H9 (cell line): ENCODE measurements at regions not wholly inside any gene's neighbourhood (a gene's known extent, or its start where the extent isn't known, plus 50 kb on each side); places are given as distances from the start of the nearest gene placed in this dataset.

Experiments
- DNase-seq: peaks from one replicate; pipeline ENCODE4 v3.0.0-alpha.2; 2017
- H2AFZ ChIP-seq: one replicate; pipeline ENCODE4 v1.6.1; 2013; ENCODE audit warnings: mild to moderate bottlenecking, low read length, control low read depth, moderate library complexity
- H2AK5ac ChIP-seq: 2 replicates; pipeline ENCODE4 v1.6.1; 2013; ENCODE audit warnings: low read length, control low read depth, mixed read lengths; ENCODE audit not compliant: insufficient read length
- H2BK120ac ChIP-seq: one replicate; pipeline ENCODE4 v1.6.1; 2013; ENCODE audit warnings: low read depth, mild to moderate bottlenecking, low read length, control low read depth, inconsistent platforms; ENCODE audit not compliant: poor library complexity, severe bottlenecking
- H2BK12ac ChIP-seq: 2 replicates; pipeline ENCODE4 v1.6.1; 2013; ENCODE audit warnings: low read length, control low read depth, mixed read lengths, low read depth; ENCODE audit not compliant: insufficient read length
- H2BK15ac ChIP-seq: 2 replicates; pipeline ENCODE4 v1.6.1; 2013; ENCODE audit warnings: low read depth, low read length, control low read depth
- H2BK20ac ChIP-seq: one replicate; pipeline ENCODE4 v1.6.1; 2013; ENCODE audit warnings: low read depth, mild to moderate bottlenecking, low read length, control low read depth, inconsistent platforms; ENCODE audit not compliant: poor library complexity, severe bottlenecking
- H2BK5ac ChIP-seq: 2 replicates; pipeline ENCODE4 v1.6.1; 2013; ENCODE audit warnings: low read length, control low read depth, mixed read lengths; ENCODE audit not compliant: insufficient read length
- H3K14ac ChIP-seq: 2 replicates; pipeline ENCODE4 v1.6.1; 2013; ENCODE audit warnings: low read length, control low read depth; ENCODE audit not compliant: insufficient read depth
- H3K18ac ChIP-seq: 2 replicates; pipeline ENCODE4 v1.6.1; 2013; ENCODE audit warnings: low read depth, mild to moderate bottlenecking, mixed read lengths, low read length, control low read depth; ENCODE audit not compliant: insufficient read length
- H3K23ac ChIP-seq: 2 replicates; pipeline ENCODE4 v1.6.1; 2013; ENCODE audit warnings: low read length, control low read depth, mixed read lengths, low read depth; ENCODE audit not compliant: insufficient read length
- H3K23me2 ChIP-seq: 2 replicates; pipeline ENCODE4 v1.6.1; 2013; ENCODE audit warnings: low read depth, mild to moderate bottlenecking, mixed read lengths, low read length, control low read depth; ENCODE audit not compliant: insufficient read length, poor library complexity, severe bottlenecking
- H3K27ac ChIP-seq: 2 replicates; pipeline ENCODE4 v1.5.1; 2013; ENCODE audit warnings: low read length, control low read depth, mixed read lengths, low read depth; ENCODE audit not compliant: insufficient read length
- H3K27me3 ChIP-seq: 2 replicates; pipeline ENCODE4 v1.6.1; 2013; ENCODE audit warnings: low read length, control low read depth, inconsistent platforms; ENCODE audit not compliant: insufficient read depth
- H3K4ac ChIP-seq: 2 replicates; pipeline ENCODE4 v1.6.1; 2013; ENCODE audit warnings: low read depth, mild to moderate bottlenecking, control low read depth, inconsistent platforms, low read length, moderate library complexity
- H3K4me1 ChIP-seq: 2 replicates; pipeline ENCODE4 v1.6.1; 2013; ENCODE audit warnings: low read length, control low read depth, inconsistent platforms; ENCODE audit not compliant: insufficient read depth
- H3K4me2 ChIP-seq: 2 replicates; pipeline ENCODE4 v1.6.1; 2013; ENCODE audit warnings: low read length, control low read depth, mixed read lengths; ENCODE audit not compliant: insufficient read length, insufficient read depth
- H3K56ac ChIP-seq: 2 replicates; pipeline ENCODE4 v1.6.1; 2013; ENCODE audit warnings: low read depth, mild to moderate bottlenecking, mixed read lengths, low read length, control low read depth; ENCODE audit not compliant: insufficient read length
- H3K79me1 ChIP-seq: 2 replicates; pipeline ENCODE4 v1.6.1; 2013; ENCODE audit warnings: low read depth, mild to moderate bottlenecking, moderate library complexity, low read length, control low read depth, inconsistent platforms; ENCODE audit not compliant: insufficient read depth, poor library complexity, severe bottlenecking
- H3K79me2 ChIP-seq: 2 replicates; pipeline ENCODE4 v1.6.1; 2013; ENCODE audit warnings: low read length, control low read depth, inconsistent platforms; ENCODE audit not compliant: insufficient read depth
- H3K9ac ChIP-seq: 2 replicates; pipeline ENCODE4 v1.6.1; 2013; ENCODE audit warnings: low read length, control low read depth, mixed read lengths; ENCODE audit not compliant: insufficient read length; ENCODE audit errors: extremely low read depth
- H3K9me3 ChIP-seq: one replicate; pipeline ENCODE4 v1.6.1; 2013; ENCODE audit warnings: low read depth, low read length, inconsistent platforms; ENCODE audit not compliant: control insufficient read depth
- H3T11ph ChIP-seq: one replicate; pipeline ENCODE4 v1.6.1; 2013; ENCODE audit warnings: mild to moderate bottlenecking, low read length, control low read depth, inconsistent platforms
- H4K20me1 ChIP-seq: one replicate; pipeline ENCODE4 v1.6.1; 2013; ENCODE audit not compliant: control insufficient read depth, insufficient read length, insufficient read depth
- H4K5ac ChIP-seq: 2 replicates; pipeline ENCODE4 v1.6.1; 2013; ENCODE audit warnings: low read depth, mild to moderate bottlenecking, mixed read lengths, low read length, control low read depth; ENCODE audit not compliant: insufficient read length
- H4K8ac ChIP-seq: replicated peaks from 2 replicates; pipeline ENCODE4 v1.6.1; 2013; ENCODE audit warnings: low read length, control low read depth, mixed read lengths, low read depth; ENCODE audit not compliant: insufficient read length
- H4K91ac ChIP-seq: 2 replicates; pipeline ENCODE4 v1.6.1; 2013; ENCODE audit warnings: low read depth, mild to moderate bottlenecking, moderate library complexity, mixed read lengths, low read length, control low read depth; ENCODE audit not compliant: insufficient read length
- H3K27ac Mint-ChIP-seq, 3 experiments: 2 replicates in 2 of 3; 3 replicates in 1 of 3; pipeline ENCODE4 v1.8.0; 2020 to 2021; ENCODE audit warnings: mixed read lengths in 3 of 3, mild to moderate bottlenecking in 1 of 3, moderate library complexity in 1 of 3
- H3K27me3 Mint-ChIP-seq: 2 replicates; pipeline ENCODE4 v1.8.0; 2021; ENCODE audit warnings: low read depth, mild to moderate bottlenecking, moderate library complexity, mixed read lengths
- H3K36me3 Mint-ChIP-seq, 3 experiments: 2 replicates in 2 of 3; 3 replicates in 1 of 3; pipeline ENCODE4 v1.8.0; 2020 to 2021; ENCODE audit warnings: low read depth in 3 of 3, mixed read lengths in 3 of 3; ENCODE audit not compliant: insufficient read depth in 1 of 3
- H3K4me1 Mint-ChIP-seq, 2 experiments: 2 replicates each; pipeline ENCODE4 v1.8.0; 2020; ENCODE audit warnings: mixed read lengths in 2 of 2
- H3K4me3 Mint-ChIP-seq, 2 experiments: 2 replicates in 1 of 2; 3 replicates in 1 of 2; pipeline ENCODE4 v1.8.0; 2020 to 2021; ENCODE audit warnings: mild to moderate bottlenecking in 2 of 2, mixed read lengths in 2 of 2, moderate library complexity in 1 of 2
- H3K9me3 Mint-ChIP-seq, 2 experiments: 2 replicates in 1 of 2; 3 replicates in 1 of 2; pipeline ENCODE4 v1.8.0; 2020; ENCODE audit warnings: mild to moderate bottlenecking in 2 of 2, mixed read lengths in 2 of 2, moderate library complexity in 1 of 2
- WGBS: extraction: QIAGEN DNeasy Blood & Tissue Kit; methylation state at CpG from one replicate; pipeline ENCODE4 v1.1.7; 2013; ENCODE audit warnings: missing lambda C conversion rate, low lambda C conversion rate, mixed read lengths; ENCODE audit not compliant: insufficient read length; ENCODE audit errors: extremely low coverage; 5-methylcytosine and 5-hydroxymethylcytosine counted together
- TF ChIP-seq, protein P1 (sequence below): fragments of 200-600 bp; sonication (generic); conservative IDR thresholded peaks from 3 replicates; pipeline ENCODE4 v1.8.0; 2021; ENCODE audit warnings: antibody characterized with exemption, mild to moderate bottlenecking

DNA sequence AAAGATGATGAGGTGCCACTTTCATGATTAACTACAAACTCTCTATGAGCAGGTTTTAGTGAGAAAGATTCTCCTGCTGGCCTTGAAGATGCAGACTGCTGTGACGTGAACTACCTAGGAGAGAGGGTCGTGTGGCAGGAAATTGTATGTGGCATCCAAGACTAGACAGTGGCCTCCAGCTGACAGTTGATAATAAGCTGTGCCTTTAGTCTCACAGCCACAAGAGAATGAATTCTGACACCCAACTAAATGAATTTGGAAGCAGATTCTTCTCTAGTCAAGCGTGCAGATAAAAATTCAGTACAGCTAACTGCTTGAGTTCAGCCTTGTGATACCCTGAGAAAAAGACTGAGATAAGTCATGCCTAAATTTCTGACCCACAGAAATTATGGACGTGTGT, 169.0 kb upstream of the COL3A1 start:
- Histone ChIP-seq H3K4me1 (no peaks in the 10 kb centered on the region), H3K9ac (no peak overlapping the region), H3K79me2 (no peaks in the 10 kb centered on the region), H3K23me2 (no peaks in the 10 kb centered on the region), H2BK20ac (no peak overlapping the region), H3K56ac (no peak overlapping the region), H3K27me3 (no peaks in the 10 kb centered on the region), H3K79me1 (no peaks in the 10 kb centered on the region), H2AFZ (no peak overlapping the region), H2BK12ac (no peak overlapping the region), H3K18ac (no peak overlapping the region), H3K14ac (no peak overlapping the region), H3K23ac (no peak overlapping the region), H4K5ac (no peak overlapping the region), H2BK5ac (no peak overlapping the region), H3K27ac (no peak overlapping the region), H3K9me3 (no peaks in the 10 kb centered on the region), H3T11ph (no peak overlapping the region), H4K20me1 (no peaks in the 10 kb centered on the region), H3K4me2 (no peak overlapping the region), H4K91ac (no peak overlapping the region), H2BK120ac (no peak overlapping the region), H4K8ac (no peak overlapping the region), H2BK15ac (no peak overlapping the region), H3K4ac (no peak overlapping the region), H2AK5ac (no peak overlapping the region)
- Mint-ChIP-seq H3K36me3 (peaks cover 0 to 2% (median 0%) of the 10 kb centered on the region in 3 experiments; a peak in 2 of 7 replicates), H3K27me3 (no peaks in the 10 kb centered on the region), H3K4me3 (no peak overlapping the region), H3K4me1 (no peaks in the 10 kb centered on the region), H3K9me3 (peaks cover 10 to 11% of the 10 kb centered on the region in 2 experiments), H3K27ac (no peak overlapping the region)
- DNase-seq, result no peak
- TF ChIP-seq, protein P1, sequence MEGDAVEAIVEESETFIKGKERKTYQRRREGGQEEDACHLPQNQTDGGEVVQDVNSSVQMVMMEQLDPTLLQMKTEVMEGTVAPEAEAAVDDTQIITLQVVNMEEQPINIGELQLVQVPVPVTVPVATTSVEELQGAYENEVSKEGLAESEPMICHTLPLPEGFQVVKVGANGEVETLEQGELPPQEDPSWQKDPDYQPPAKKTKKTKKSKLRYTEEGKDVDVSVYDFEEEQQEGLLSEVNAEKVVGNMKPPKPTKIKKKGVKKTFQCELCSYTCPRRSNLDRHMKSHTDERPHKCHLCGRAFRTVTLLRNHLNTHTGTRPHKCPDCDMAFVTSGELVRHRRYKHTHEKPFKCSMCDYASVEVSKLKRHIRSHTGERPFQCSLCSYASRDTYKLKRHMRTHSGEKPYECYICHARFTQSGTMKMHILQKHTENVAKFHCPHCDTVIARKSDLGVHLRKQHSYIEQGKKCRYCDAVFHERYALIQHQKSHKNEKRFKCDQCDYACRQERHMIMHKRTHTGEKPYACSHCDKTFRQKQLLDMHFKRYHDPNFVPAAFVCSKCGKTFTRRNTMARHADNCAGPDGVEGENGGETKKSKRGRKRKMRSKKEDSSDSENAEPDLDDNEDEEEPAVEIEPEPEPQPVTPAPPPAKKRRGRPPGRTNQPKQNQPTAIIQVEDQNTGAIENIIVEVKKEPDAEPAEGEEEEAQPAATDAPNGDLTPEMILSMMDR, result no peak
- no CpG with 5 or more reads among the region's 4 CpGs for WGBS
